Loucy (cell line): ENCODE measurements at regions not wholly inside any gene's neighbourhood (a gene's known extent, or its start where the extent isn't known, plus 50 kb on each side); places are given as distances from the start of the nearest gene placed in this dataset.

Experiments used
- H2AFZ ChIP-seq: fragments of 200-600 bp; sonication (generic); 2 replicates; pipeline ENCODE4 v1.6.0; 2016; ENCODE audit warnings: antibody characterized with exemption, mild to moderate bottlenecking, low read length, moderate library complexity
- H3F3A ChIP-seq: fragments of 200-600 bp; 2 replicates; pipeline ENCODE4 v1.6.0; 2016; ENCODE audit warnings: antibody characterized with exemption, low read depth, mild to moderate bottlenecking
- H3K27me3 ChIP-seq: fragments of 200-600 bp; sonication (generic); 2 replicates; pipeline ENCODE4 v1.6.1; 2014; ENCODE audit warnings: low read length, mild to moderate bottlenecking; ENCODE audit not compliant: insufficient read depth, poor library complexity, severe bottlenecking
- H3K36me3 ChIP-seq: fragments of 200-600 bp; sonication (generic); 2 replicates; pipeline ENCODE4 v1.6.1; 2016; ENCODE audit warnings: low read length; ENCODE audit not compliant: insufficient read depth
- H3K4me1 ChIP-seq: fragments of 200-600 bp; sonication (generic); 2 replicates; pipeline ENCODE4 v1.5.1; 2014; ENCODE audit warnings: low read length, mild to moderate bottlenecking; ENCODE audit not compliant: insufficient read depth, poor library complexity, severe bottlenecking
- H3K4me2 ChIP-seq: fragments of 200-600 bp; sonication (generic); 2 replicates; pipeline ENCODE4 v1.6.0; 2014; ENCODE audit warnings: antibody characterized with exemption, low read length, low read depth, mild to moderate bottlenecking; ENCODE audit not compliant: poor library complexity, severe bottlenecking
- H3K4me3 ChIP-seq: fragments of 200-600 bp; sonication (generic); 2 replicates; pipeline ENCODE4 v1.5.1; 2014; ENCODE audit warnings: low read length, mild to moderate bottlenecking, mixed read lengths; ENCODE audit not compliant: poor library complexity, severe bottlenecking
- H3K79me2 ChIP-seq: fragments of 200-600 bp; sonication (generic); 2 replicates; pipeline ENCODE4 v1.6.1; 2014; ENCODE audit warnings: low read length; ENCODE audit not compliant: insufficient read depth
- H3K9ac ChIP-seq: fragments of 200-600 bp; sonication (generic); 2 replicates; pipeline ENCODE4 v1.6.0; 2014; ENCODE audit warnings: mild to moderate bottlenecking, low read depth, low read length, moderate library complexity; ENCODE audit not compliant: poor library complexity, severe bottlenecking
- H3K9me2 ChIP-seq: fragments of 200-600 bp; sonication (generic); replicated peaks from 2 replicates; pipeline ENCODE4 v1.6.1; 2016; ENCODE audit warnings: low read depth, low read length, mixed read lengths
- H3K9me3 ChIP-seq: fragments of 200-600 bp; sonication (generic); 2 replicates; pipeline ENCODE4 v1.6.1; 2014; ENCODE audit warnings: mild to moderate bottlenecking, antibody characterized with exemption, low read length, low read depth; ENCODE audit not compliant: insufficient read depth
- H4K20me1 ChIP-seq: fragments of 200-600 bp; sonication (generic); 2 replicates; pipeline ENCODE4 v1.6.0; 2014; ENCODE audit warnings: antibody characterized with exemption, low read length, mild to moderate bottlenecking; ENCODE audit not compliant: insufficient read depth, poor library complexity, severe bottlenecking
- CTCF ChIP-seq: fragments of 200-600 bp; sonication (generic); conservative IDR thresholded peaks from 2 replicates; pipeline ENCODE4 v1.5.1; 2014; ENCODE audit warnings: mild to moderate bottlenecking, antibody characterized with exemption, low read length
- EZH2phosphoT487 ChIP-seq: fragments of 200-600 bp; IDR thresholded peaks from 2 replicates; pipeline ENCODE4 v1.6.1; 2018; ENCODE audit warnings: antibody characterized with exemption, mild to moderate bottlenecking, moderate library complexity, borderline replicate concordance

- Histone ChIP-seq H3F3A (no peaks in the 10 kb centered on the region), H3K4me1 (no peaks in the 10 kb centered on the region), H3K27me3 (no peaks in the 10 kb centered on the region), H3K79me2 (no peaks in the 10 kb centered on the region), H3K9ac (no peak overlapping the region), H4K20me1 (no peaks in the 10 kb centered on the region), H3K36me3 (no peaks in the 10 kb centered on the region), H3K4me3 (no peak overlapping the region), H3K9me2 (no peaks in the 10 kb centered on the region), H3K4me2 (no peak overlapping the region), H3K9me3 (no peaks in the 10 kb centered on the region; the same call in 1 of the 2 replicates), H2AFZ (no peak overlapping the region)
- no peak for TF ChIP-seq CTCF
- no peak for TF ChIP-seq EZH2phosphoT487
These were observed 409.5 kb upstream of the ADGRL2 start for GRCh38 chr1:81391125-81391828.

- Histone ChIP-seq H3K9me2 (no peaks in the 10 kb centered on the region), H3F3A (no peaks in the 10 kb centered on the region), H2AFZ (no peak overlapping the region), H3K27me3 (no peaks in the 10 kb centered on the region), H3K4me2 (no peak overlapping the region), H3K9ac (no peak overlapping the region), H3K79me2 (no peaks in the 10 kb centered on the region), H3K4me3 (no peak overlapping the region), H3K36me3 (no peaks in the 10 kb centered on the region), H3K9me3 (no peaks in the 10 kb centered on the region; the same call in 1 of the 2 replicates), H3K4me1 (no peaks in the 10 kb centered on the region), H4K20me1 (no peaks in the 10 kb centered on the region)
- TF ChIP-seq CTCF (no peak), EZH2phosphoT487 (no peak)
These were observed 412.3 kb upstream of the ADGRL2 start for GRCh38 chr1:81388435-81388834.

GRCh38 chr1:81387446-81387845, 413.3 kb upstream of the ADGRL2 start:
- Histone ChIP-seq H2AFZ (no peak overlapping the region), H3F3A (no peaks in the 10 kb centered on the region), H3K4me1 (no peaks in the 10 kb centered on the region), H3K4me3 (no peak overlapping the region), H3K9ac (no peak overlapping the region), H3K4me2 (no peak overlapping the region), H4K20me1 (no peaks in the 10 kb centered on the region), H3K36me3 (no peaks in the 10 kb centered on the region), H3K9me3 (no peaks in the 10 kb centered on the region; the same call in 1 of the 2 replicates), H3K9me2 (no peaks in the 10 kb centered on the region), H3K79me2 (no peaks in the 10 kb centered on the region), H3K27me3 (no peaks in the 10 kb centered on the region)
- TF ChIP-seq EZH2phosphoT487 (no peak), CTCF (no peak)
